ENCODE measurements at regions not wholly inside any gene's neighbourhood (a gene's known extent, or its start where the extent isn't known, plus 50 kb on each side); places are given as distances from the start of the nearest gene placed in this dataset.

DNA sequence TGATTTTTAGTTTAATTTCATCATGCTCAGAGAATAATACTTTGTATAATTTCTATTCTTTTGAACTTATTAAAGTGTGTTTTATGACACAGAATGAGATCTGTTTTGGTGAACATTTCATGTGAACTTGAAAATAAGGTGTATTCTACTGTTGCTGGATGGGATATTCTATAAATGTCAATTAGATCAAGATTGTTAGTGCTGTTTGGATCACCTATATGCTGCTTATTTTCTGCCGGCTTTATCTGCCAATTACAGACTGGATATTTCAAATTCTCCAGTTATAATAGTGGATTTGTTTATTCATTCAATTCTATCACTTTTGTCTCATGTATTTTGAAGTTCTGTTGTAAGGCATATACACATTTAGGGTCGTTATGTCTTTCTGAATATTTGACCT lies 720.7 kb upstream of the RIOK2 start:
- Mint-ChIP-seq H3K27me3 (ENCODE audit: low read depth) (no peaks in the 10 kb centered on the region), H3K27ac (no peak overlapping the region), H3K4me3 (no peak overlapping the region), H3K36me3 (peaks cover 65% of the 10 kb centered on the region), H3K9me3 (peaks cover 77% of the 10 kb centered on the region), H3K4me1 (peaks cover 21% of the 10 kb centered on the region)
- ChIA-PET CTCF (no interaction called here), POLR2A (no interaction called here)
- TF ChIP-seq, protein P1, sequence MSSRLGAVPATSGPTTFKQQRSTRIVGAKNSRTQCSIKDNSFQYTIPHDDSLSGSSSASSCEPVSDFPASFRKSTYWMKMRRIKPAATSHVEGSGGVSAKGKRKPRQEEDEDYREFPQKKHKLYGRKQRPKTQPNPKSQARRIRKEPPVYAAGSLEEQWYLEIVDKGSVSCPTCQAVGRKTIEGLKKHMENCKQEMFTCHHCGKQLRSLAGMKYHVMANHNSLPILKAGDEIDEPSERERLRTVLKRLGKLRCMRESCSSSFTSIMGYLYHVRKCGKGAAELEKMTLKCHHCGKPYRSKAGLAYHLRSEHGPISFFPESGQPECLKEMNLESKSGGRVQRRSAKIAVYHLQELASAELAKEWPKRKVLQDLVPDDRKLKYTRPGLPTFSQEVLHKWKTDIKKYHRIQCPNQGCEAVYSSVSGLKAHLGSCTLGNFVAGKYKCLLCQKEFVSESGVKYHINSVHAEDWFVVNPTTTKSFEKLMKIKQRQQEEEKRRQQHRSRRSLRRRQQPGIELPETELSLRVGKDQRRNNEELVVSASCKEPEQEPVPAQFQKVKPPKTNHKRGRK (CRISPR knock-in tag; IDR thresholded peaks at IDR 0.05; ENCODE audit: borderline replicate concordance): no peak
- TF ChIP-seq, protein P2, sequence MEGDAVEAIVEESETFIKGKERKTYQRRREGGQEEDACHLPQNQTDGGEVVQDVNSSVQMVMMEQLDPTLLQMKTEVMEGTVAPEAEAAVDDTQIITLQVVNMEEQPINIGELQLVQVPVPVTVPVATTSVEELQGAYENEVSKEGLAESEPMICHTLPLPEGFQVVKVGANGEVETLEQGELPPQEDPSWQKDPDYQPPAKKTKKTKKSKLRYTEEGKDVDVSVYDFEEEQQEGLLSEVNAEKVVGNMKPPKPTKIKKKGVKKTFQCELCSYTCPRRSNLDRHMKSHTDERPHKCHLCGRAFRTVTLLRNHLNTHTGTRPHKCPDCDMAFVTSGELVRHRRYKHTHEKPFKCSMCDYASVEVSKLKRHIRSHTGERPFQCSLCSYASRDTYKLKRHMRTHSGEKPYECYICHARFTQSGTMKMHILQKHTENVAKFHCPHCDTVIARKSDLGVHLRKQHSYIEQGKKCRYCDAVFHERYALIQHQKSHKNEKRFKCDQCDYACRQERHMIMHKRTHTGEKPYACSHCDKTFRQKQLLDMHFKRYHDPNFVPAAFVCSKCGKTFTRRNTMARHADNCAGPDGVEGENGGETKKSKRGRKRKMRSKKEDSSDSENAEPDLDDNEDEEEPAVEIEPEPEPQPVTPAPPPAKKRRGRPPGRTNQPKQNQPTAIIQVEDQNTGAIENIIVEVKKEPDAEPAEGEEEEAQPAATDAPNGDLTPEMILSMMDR (IDR thresholded peaks at IDR 0.05): no peak
- no peak for TF ChIP-seq MXD4 (CRISPR knock-in tag; IDR thresholded peaks at IDR 0.05; ENCODE audit: borderline replicate concordance)
- TF ChIP-seq, protein P3, sequence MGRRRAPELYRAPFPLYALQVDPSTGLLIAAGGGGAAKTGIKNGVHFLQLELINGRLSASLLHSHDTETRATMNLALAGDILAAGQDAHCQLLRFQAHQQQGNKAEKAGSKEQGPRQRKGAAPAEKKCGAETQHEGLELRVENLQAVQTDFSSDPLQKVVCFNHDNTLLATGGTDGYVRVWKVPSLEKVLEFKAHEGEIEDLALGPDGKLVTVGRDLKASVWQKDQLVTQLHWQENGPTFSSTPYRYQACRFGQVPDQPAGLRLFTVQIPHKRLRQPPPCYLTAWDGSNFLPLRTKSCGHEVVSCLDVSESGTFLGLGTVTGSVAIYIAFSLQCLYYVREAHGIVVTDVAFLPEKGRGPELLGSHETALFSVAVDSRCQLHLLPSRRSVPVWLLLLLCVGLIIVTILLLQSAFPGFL (CRISPR knock-in tag; IDR thresholded peaks at IDR 0.05; ENCODE audit: borderline replicate concordance): no peak
- TF ChIP-seq TP53 (CRISPR knock-in tag; IDR thresholded peaks at IDR 0.05): no peak
- TF ChIP-seq, protein P4, sequence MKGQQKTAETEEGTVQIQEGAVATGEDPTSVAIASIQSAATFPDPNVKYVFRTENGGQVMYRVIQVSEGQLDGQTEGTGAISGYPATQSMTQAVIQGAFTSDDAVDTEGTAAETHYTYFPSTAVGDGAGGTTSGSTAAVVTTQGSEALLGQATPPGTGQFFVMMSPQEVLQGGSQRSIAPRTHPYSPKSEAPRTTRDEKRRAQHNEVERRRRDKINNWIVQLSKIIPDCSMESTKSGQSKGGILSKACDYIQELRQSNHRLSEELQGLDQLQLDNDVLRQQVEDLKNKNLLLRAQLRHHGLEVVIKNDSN (CRISPR knock-in tag; IDR thresholded peaks at IDR 0.05): no peak
- TF ChIP-seq, protein P5, sequence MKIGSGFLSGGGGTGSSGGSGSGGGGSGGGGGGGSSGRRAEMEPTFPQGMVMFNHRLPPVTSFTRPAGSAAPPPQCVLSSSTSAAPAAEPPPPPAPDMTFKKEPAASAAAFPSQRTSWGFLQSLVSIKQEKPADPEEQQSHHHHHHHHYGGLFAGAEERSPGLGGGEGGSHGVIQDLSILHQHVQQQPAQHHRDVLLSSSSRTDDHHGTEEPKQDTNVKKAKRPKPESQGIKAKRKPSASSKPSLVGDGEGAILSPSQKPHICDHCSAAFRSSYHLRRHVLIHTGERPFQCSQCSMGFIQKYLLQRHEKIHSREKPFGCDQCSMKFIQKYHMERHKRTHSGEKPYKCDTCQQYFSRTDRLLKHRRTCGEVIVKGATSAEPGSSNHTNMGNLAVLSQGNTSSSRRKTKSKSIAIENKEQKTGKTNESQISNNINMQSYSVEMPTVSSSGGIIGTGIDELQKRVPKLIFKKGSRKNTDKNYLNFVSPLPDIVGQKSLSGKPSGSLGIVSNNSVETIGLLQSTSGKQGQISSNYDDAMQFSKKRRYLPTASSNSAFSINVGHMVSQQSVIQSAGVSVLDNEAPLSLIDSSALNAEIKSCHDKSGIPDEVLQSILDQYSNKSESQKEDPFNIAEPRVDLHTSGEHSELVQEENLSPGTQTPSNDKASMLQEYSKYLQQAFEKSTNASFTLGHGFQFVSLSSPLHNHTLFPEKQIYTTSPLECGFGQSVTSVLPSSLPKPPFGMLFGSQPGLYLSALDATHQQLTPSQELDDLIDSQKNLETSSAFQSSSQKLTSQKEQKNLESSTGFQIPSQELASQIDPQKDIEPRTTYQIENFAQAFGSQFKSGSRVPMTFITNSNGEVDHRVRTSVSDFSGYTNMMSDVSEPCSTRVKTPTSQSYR (CRISPR knock-in tag; IDR thresholded peaks at IDR 0.05): no peak
- TF ChIP-seq, protein P6, sequence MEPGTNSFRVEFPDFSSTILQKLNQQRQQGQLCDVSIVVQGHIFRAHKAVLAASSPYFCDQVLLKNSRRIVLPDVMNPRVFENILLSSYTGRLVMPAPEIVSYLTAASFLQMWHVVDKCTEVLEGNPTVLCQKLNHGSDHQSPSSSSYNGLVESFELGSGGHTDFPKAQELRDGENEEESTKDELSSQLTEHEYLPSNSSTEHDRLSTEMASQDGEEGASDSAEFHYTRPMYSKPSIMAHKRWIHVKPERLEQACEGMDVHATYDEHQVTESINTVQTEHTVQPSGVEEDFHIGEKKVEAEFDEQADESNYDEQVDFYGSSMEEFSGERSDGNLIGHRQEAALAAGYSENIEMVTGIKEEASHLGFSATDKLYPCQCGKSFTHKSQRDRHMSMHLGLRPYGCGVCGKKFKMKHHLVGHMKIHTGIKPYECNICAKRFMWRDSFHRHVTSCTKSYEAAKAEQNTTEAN (CRISPR knock-in tag; IDR thresholded peaks at IDR 0.05): no peak
- TF ChIP-seq, protein P7, sequence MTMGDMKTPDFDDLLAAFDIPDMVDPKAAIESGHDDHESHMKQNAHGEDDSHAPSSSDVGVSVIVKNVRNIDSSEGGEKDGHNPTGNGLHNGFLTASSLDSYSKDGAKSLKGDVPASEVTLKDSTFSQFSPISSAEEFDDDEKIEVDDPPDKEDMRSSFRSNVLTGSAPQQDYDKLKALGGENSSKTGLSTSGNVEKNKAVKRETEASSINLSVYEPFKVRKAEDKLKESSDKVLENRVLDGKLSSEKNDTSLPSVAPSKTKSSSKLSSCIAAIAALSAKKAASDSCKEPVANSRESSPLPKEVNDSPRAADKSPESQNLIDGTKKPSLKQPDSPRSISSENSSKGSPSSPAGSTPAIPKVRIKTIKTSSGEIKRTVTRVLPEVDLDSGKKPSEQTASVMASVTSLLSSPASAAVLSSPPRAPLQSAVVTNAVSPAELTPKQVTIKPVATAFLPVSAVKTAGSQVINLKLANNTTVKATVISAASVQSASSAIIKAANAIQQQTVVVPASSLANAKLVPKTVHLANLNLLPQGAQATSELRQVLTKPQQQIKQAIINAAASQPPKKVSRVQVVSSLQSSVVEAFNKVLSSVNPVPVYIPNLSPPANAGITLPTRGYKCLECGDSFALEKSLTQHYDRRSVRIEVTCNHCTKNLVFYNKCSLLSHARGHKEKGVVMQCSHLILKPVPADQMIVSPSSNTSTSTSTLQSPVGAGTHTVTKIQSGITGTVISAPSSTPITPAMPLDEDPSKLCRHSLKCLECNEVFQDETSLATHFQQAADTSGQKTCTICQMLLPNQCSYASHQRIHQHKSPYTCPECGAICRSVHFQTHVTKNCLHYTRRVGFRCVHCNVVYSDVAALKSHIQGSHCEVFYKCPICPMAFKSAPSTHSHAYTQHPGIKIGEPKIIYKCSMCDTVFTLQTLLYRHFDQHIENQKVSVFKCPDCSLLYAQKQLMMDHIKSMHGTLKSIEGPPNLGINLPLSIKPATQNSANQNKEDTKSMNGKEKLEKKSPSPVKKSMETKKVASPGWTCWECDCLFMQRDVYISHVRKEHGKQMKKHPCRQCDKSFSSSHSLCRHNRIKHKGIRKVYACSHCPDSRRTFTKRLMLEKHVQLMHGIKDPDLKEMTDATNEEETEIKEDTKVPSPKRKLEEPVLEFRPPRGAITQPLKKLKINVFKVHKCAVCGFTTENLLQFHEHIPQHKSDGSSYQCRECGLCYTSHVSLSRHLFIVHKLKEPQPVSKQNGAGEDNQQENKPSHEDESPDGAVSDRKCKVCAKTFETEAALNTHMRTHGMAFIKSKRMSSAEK (CRISPR knock-in tag; IDR thresholded peaks at IDR 0.05; ENCODE audit: borderline replicate concordance): no peak
- TF ChIP-seq KAT7 (CRISPR knock-in tag; IDR thresholded peaks at IDR 0.05; ENCODE audit: borderline replicate concordance): no peak
- TF ChIP-seq ZBTB21 (CRISPR knock-in tag; IDR thresholded peaks at IDR 0.05; ENCODE audit: borderline replicate concordance): no peak
- TF ChIP-seq EMX1 (CRISPR knock-in tag; IDR thresholded peaks at IDR 0.05): no peak
- TF ChIP-seq, protein P8, sequence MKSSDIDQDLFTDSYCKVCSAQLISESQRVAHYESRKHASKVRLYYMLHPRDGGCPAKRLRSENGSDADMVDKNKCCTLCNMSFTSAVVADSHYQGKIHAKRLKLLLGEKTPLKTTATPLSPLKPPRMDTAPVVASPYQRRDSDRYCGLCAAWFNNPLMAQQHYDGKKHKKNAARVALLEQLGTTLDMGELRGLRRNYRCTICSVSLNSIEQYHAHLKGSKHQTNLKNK (CRISPR knock-in tag; IDR thresholded peaks at IDR 0.05): no peak
- ATAC-seq (no peak), DNase-seq (ENCODE audit: low spot score) (no peak)

Data from WTC11 (cell line).